ENCODE measurements at regions not wholly inside any gene's neighbourhood (a gene's known extent, or its start where the extent isn't known, plus 50 kb on each side); places are given as distances from the start of the nearest gene placed in this dataset.

DNA sequence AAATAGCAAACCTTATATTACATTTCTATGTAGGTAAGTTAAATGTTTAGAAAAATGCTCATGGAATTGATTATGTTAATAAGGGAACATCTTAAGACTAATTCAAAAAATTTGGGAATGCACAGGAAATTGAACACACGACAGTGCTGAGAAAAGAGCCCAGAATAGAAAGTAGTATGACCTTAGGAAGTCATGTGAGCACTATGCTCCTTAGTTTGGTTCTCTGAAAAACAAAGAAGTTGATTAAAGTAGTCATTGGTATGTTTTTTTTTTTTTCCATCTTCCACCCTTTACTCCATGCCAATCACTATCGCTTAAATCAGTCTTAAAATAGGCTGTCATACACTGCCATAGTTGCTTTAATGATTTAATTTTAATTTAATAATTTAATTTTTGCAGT, 242.9 kb downstream of the ANKRD7 start (continued):
- TF ChIP-seq ZNF384 (IDR thresholded peaks at IDR 0.05; ENCODE audit: borderline replicate concordance, low read depth, low read length) (no peak), YY1 (IDR thresholded peaks at IDR 0.05; ENCODE audit: low read depth, low read length) (no peak), ZNF622 (IDR thresholded peaks at IDR 0.05) (no peak), TCF3 (IDR thresholded peaks at IDR 0.05; ENCODE audit: borderline replicate concordance, insufficient read depth, low read depth, low read length) (no peak), SREBF1 (IDR thresholded peaks at IDR 0.05; ENCODE audit: low read length) (no peak)
- TF ChIP-seq, protein P1, sequence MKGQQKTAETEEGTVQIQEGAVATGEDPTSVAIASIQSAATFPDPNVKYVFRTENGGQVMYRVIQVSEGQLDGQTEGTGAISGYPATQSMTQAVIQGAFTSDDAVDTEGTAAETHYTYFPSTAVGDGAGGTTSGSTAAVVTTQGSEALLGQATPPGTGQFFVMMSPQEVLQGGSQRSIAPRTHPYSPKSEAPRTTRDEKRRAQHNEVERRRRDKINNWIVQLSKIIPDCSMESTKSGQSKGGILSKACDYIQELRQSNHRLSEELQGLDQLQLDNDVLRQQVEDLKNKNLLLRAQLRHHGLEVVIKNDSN (IDR thresholded peaks at IDR 0.05; ENCODE audit: borderline replicate concordance, extremely low read length, insufficient read depth, low read depth, low read length): no peak
- TF ChIP-seq, protein P2, sequence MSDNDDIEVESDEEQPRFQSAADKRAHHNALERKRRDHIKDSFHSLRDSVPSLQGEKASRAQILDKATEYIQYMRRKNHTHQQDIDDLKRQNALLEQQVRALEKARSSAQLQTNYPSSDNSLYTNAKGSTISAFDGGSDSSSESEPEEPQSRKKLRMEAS (IDR thresholded peaks at IDR 0.05; ENCODE audit: low read depth, low read length): no peak
- TF ChIP-seq, protein P3, sequence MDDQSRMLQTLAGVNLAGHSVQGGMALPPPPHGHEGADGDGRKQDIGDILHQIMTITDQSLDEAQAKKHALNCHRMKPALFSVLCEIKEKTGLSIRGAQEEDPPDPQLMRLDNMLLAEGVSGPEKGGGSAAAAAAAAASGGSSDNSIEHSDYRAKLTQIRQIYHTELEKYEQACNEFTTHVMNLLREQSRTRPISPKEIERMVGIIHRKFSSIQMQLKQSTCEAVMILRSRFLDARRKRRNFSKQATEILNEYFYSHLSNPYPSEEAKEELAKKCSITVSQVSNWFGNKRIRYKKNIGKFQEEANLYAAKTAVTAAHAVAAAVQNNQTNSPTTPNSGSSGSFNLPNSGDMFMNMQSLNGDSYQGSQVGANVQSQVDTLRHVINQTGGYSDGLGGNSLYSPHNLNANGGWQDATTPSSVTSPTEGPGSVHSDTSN (IDR thresholded peaks at IDR 0.05; ENCODE audit: insufficient replicate concordance, low read depth, low read length): no peak

DNA sequence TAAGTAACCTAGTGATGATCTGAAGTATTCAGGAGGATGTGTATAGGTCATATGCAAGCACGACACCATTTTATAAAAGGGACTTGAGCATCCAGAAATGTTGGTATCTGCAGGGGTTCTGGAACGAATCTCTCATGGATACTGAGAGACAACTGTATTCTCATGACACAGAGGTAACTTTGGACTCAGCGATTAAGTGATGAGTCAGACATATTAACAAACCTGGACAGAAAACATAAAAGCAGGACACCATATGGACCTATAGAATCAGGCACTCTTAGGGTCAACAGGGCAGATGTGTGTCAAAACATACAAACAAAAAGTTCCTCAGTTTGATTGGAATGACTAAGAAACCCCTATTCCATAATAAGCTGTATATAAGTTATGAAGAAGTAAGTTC, 248.1 kb downstream of the ANKRD7 start:
- ChIA-PET RAD21 (ENCODE audit: unreplicated experiment) (no interaction called here), SMC1A (ENCODE audit: uncharacterized antibody, unreplicated experiment) (no interaction called here), POLR2A (no interaction called here), CTCF (no interaction called here)
- intact Hi-C loops (cut with micrococcal nuclease; ENCODE audit: unreplicated experiment): no loop called here
- H4K20me1 ChIP-seq (ENCODE audit: control insufficient read depth, insufficient read depth): no peaks in the 10 kb centered on the region
- no peaks in the 10 kb centered on the region for H3K36me3 ChIP-seq (ENCODE audit: control insufficient read depth in 2 of 2, insufficient read depth in 2 of 2, low read length in 1 of 2)
- H3K4me2 ChIP-seq (ENCODE audit: control insufficient read depth, insufficient read depth): no peak overlapping the region
- ATAC-seq (no peak), FAIRE-seq (no peak), DNase-seq (ENCODE audit: low read depth, low spot score) (no peak)
- 24% methylated on average over 3 of the region's 3 CpGs for WGBS (ENCODE audit: insufficient coverage, insufficient replicate concordance, low lambda C conversion rate, missing lambda C conversion rate)
- in situ Hi-C loops (cut with MboI): no loop called here
- no peak overlapping the region for H3K4me3 ChIP-seq
- H3K79me2 ChIP-seq (ENCODE audit: control insufficient read depth, insufficient read depth, low read length): no peaks in the 10 kb centered on the region
- H2AFZ ChIP-seq (ENCODE audit: control insufficient read depth, low read depth, low read length): no peak overlapping the region
- no peaks in the 10 kb centered on the region for H3K4me1 ChIP-seq (ENCODE audit: control insufficient read depth, insufficient read depth, low read length)
- no peaks in the 10 kb centered on the region for H3K27me3 ChIP-seq (replicated peaks in 1 of 2; ENCODE audit: control insufficient read depth in 2 of 2, insufficient read depth in 2 of 2, low read length in 1 of 2)
- no TSS peak for BruUV-seq (replicated peaks)
- H3K9me3 ChIP-seq (replicated peaks; ENCODE audit: control insufficient read depth, insufficient read depth, low read length): no peaks in the 10 kb centered on the region
- TF ChIP-seq, protein P4, sequence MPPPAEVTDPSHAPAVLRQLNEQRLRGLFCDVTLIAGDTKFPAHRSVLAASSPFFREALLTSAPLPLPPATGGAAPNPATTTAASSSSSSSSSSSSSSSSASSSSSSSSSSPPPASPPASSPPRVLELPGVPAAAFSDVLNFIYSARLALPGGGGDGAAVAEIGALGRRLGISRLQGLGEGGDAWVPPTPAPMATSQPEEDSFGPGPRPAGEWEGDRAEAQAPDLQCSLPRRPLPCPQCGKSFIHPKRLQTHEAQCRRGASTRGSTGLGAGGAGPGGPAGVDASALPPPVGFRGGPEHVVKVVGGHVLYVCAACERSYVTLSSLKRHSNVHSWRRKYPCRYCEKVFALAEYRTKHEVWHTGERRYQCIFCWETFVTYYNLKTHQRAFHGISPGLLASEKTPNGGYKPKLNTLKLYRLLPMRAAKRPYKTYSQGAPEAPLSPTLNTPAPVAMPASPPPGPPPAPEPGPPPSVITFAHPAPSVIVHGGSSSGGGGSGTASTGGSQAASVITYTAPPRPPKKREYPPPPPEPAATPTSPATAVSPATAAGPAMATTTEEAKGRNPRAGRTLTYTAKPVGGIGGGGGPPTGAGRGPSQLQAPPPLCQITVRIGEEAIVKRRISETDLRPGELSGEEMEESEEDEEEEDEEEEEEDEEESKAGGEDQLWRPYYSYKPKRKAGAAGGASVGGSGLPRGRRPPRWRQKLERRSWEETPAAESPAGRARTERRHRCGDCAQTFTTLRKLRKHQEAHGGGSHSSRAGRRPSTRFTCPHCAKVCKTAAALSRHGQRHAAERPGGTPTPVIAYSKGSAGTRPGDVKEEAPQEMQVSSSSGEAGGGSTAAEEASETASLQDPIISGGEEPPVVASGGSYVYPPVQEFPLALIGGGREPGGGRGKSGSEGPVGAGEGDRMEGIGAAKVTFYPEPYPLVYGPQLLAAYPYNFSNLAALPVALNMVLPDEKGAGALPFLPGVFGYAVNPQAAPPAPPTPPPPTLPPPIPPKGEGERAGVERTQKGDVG (CRISPR knock-in tag; IDR thresholded peaks at IDR 0.05): no peak
- no peak overlapping the region for H3K9ac ChIP-seq (ENCODE audit: control insufficient read depth, insufficient read depth, low read length)
- H3K27ac ChIP-seq (ENCODE audit: control insufficient read depth, insufficient read depth): no peak overlapping the region
